Neural cell (in vitro differentiated cells): ENCODE measurements at regions not wholly inside any gene's neighbourhood (a gene's known extent, or its start where the extent isn't known, plus 50 kb on each side); places are given as distances from the start of the nearest gene placed in this dataset.

Experiments used
- EP300 ChIP-seq: fragments of 450-650 bp; conservative IDR thresholded peaks from 2 replicates; pipeline ENCODE4 v1.6.1; 2014; ENCODE audit warnings: antibody characterized with exemption, mild to moderate bottlenecking, moderate library complexity; ENCODE audit not compliant: poor library complexity, severe bottlenecking
- EZH2 ChIP-seq: fragments of 200-600, 300-800 bp; shearing (Covaris generic), sonication (generic); IDR thresholded peaks from 2 replicates; pipeline ENCODE4 v1.6.1; 2014; ENCODE audit warnings: antibody characterized with exemption, low read length, borderline replicate concordance, mild to moderate bottlenecking; ENCODE audit not compliant: insufficient read depth, poor library complexity, severe bottlenecking
- MXI1 ChIP-seq: fragments of 450-650 bp; conservative IDR thresholded peaks from 2 replicates; pipeline ENCODE4 v1.6.1; 2014; ENCODE audit warnings: antibody characterized with exemption, mild to moderate bottlenecking; ENCODE audit not compliant: poor library complexity, severe bottlenecking
- POLR2AphosphoS5 ChIP-seq: IDR thresholded peaks from 2 replicates; pipeline ENCODE4 v1.6.1; 2012
- SMC3 ChIP-seq: fragments of 450-650 bp; conservative IDR thresholded peaks from 2 replicates; pipeline ENCODE4 v1.6.1; 2014; ENCODE audit warnings: antibody characterized with exemption, mild to moderate bottlenecking, moderate library complexity; ENCODE audit not compliant: poor library complexity
- TAF1 ChIP-seq: IDR thresholded peaks from 2 replicates; pipeline ENCODE4 v1.6.1; 2012; ENCODE audit warnings: low read depth
- TF ChIP-seq, protein P1 (sequence below): fragments of 450-650 bp; IDR thresholded peaks from 2 replicates; pipeline ENCODE4 v1.5.1; 2014; ENCODE audit warnings: antibody characterized with exemption, mild to moderate bottlenecking, moderate library complexity; ENCODE audit not compliant: poor library complexity, severe bottlenecking

DNA sequence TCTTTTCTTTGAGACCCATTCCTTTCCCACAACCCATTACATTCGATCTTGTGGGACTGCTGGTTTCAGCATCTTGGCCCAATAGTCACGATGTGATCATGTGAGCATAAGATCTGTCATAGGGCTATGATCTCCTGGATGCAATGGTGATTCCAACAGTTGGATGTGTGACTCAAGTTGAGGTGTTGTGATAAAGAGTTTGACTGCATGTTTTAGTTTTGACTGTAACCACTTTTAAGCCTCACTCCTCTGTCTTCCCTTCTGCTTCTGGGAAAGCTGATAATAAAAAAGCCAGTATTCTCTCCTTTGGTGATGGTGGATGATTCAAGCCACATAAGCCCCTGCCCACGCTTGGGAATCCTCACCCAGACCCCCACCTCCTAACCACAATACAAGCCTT, 117.0 kb upstream of the ASCC3 start:
- TF ChIP-seq, protein P1, sequence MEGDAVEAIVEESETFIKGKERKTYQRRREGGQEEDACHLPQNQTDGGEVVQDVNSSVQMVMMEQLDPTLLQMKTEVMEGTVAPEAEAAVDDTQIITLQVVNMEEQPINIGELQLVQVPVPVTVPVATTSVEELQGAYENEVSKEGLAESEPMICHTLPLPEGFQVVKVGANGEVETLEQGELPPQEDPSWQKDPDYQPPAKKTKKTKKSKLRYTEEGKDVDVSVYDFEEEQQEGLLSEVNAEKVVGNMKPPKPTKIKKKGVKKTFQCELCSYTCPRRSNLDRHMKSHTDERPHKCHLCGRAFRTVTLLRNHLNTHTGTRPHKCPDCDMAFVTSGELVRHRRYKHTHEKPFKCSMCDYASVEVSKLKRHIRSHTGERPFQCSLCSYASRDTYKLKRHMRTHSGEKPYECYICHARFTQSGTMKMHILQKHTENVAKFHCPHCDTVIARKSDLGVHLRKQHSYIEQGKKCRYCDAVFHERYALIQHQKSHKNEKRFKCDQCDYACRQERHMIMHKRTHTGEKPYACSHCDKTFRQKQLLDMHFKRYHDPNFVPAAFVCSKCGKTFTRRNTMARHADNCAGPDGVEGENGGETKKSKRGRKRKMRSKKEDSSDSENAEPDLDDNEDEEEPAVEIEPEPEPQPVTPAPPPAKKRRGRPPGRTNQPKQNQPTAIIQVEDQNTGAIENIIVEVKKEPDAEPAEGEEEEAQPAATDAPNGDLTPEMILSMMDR: no peak
- TF ChIP-seq EZH2 (no peak), EP300 (no peak), MXI1 (no peak), POLR2AphosphoS5 (no peak), SMC3 (no peak), TAF1 (no peak)
